A673 (cell line): ENCODE measurements at regions not wholly inside any gene's neighbourhood (a gene's known extent, or its start where the extent isn't known, plus 50 kb on each side); places are given as distances from the start of the nearest gene placed in this dataset.

ENCODE experiments used
- BruUV-seq: library from RNA; stranded (reverse); fragments of 400-500 nt; replicated peaks from 2 replicates; lab custom pipeline; 2021; lab: Mats Ljungman, UMichigan
- CTCF ChIA-PET: fragments of 300-600 bp; sonication (Branson Sonifier 250); formaldehyde crosslinking; loops from one replicate; lab custom pipeline; 2022; ENCODE audit warnings: antibody characterized with exemption; lab: Charles Lee
- POLR2A ChIA-PET: fragments of 300-600 bp; sonication (Branson Sonifier 250); formaldehyde crosslinking; loops from one replicate; lab custom pipeline; 2022; ENCODE audit warnings: antibody characterized with exemption; ENCODE audit not compliant: low non-redundant PET; lab: Charles Lee
- DNase-seq: peaks from one replicate; pipeline ENCODE4 v3.0.0-alpha.2; 2015; ENCODE audit warnings: low spot score
- H3K27ac ChIP-seq: fragments of 200-600 bp; sonication (generic); 2 replicates; pipeline ENCODE4 v1.5.1; 2016; ENCODE audit warnings: mixed run types, low read depth, mild to moderate bottlenecking, mixed read lengths, antibody characterized with exemption, low read length; ENCODE audit not compliant: poor library complexity, severe bottlenecking
- H3K27me3 ChIP-seq: fragments of 200-600 bp; sonication (generic); replicated peaks from 2 replicates; pipeline ENCODE4 v1.6.1; 2017; ENCODE audit warnings: mixed run types, low read depth, mild to moderate bottlenecking, mixed read lengths, antibody characterized with exemption, low read length; ENCODE audit not compliant: insufficient read depth, poor library complexity
- H3K36me3 ChIP-seq: fragments of 200-600 bp; sonication (generic); 2 replicates; pipeline ENCODE4 v1.6.1; 2016; ENCODE audit warnings: mixed run types, mild to moderate bottlenecking, mixed read lengths, antibody characterized with exemption, low read length; ENCODE audit not compliant: insufficient read depth, poor library complexity, severe bottlenecking
- H3K4me1 ChIP-seq: fragments of 200-600 bp; sonication (generic); 2 replicates; pipeline ENCODE4 v1.6.1; 2017; ENCODE audit warnings: mixed run types, mild to moderate bottlenecking, mixed read lengths, antibody characterized with exemption, low read length; ENCODE audit not compliant: insufficient read depth, poor library complexity, severe bottlenecking
- H3K4me3 ChIP-seq: fragments of 200-600 bp; sonication (generic); 2 replicates; pipeline ENCODE4 v1.5.1; 2016; ENCODE audit warnings: low read depth, mixed run types, mild to moderate bottlenecking, mixed read lengths, low read length; ENCODE audit not compliant: poor library complexity, severe bottlenecking
- H3K9me3 ChIP-seq: fragments of 200-600 bp; sonication (generic); 2 replicates; pipeline ENCODE4 v1.6.1; 2016; ENCODE audit warnings: mixed run types, low read depth, mild to moderate bottlenecking, mixed read lengths, antibody characterized with exemption, low read length; ENCODE audit not compliant: poor library complexity, severe bottlenecking
- EZH2 ChIP-seq: fragments of 200-600 bp; sonication (generic); IDR thresholded peaks from 2 replicates; pipeline ENCODE4 v1.6.1; 2017; ENCODE audit warnings: borderline replicate concordance, low read depth, mild to moderate bottlenecking, mixed read lengths, antibody characterized with exemption, low read length; ENCODE audit not compliant: poor library complexity, severe bottlenecking
- intact Hi-C: fragments of 100-400 bp; cut with micrococcal nuclease; formaldehyde crosslinking; loops from one replicate; pipeline ENCODE4 v1.10.0; 2022; ENCODE audit not compliant: unreplicated experiment
- TF ChIP-seq, protein P1 (sequence below): fragments of 300-800, 200-600 bp; sonication (generic); conservative IDR thresholded peaks from 2 replicates; pipeline ENCODE4 v1.5.1; 2017; ENCODE audit warnings: low read depth, mild to moderate bottlenecking, antibody characterized with exemption, low read length, moderate library complexity, mixed read lengths

DNA sequence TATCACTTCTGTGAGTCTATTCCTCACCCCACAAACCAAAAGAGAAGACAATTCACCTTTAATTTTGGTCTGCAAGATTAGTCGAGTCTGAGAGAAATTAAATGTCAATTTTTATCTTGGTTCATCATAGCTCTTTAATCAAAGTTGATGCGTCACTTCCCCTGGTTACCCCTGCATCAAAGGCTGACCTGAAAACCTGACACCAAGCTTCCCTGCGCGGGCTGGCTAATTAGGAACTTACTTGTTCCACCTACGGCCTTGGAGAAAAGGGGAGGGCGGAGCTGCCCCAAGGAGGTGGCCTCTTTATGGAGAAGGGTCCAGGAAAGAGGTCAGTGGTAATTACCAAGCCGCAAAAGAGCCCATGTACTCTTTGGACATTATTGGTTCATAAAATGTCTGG lies 218.4 kb downstream of the ARRDC4 start:
- intact Hi-C loops: loop anchor here (1.0 to 5.0 kb wide), 6 partner anchors 92 to 422 kb away; no protein-coding TSS in a partner anchor
- no peak for DNase-seq
- Histone ChIP-seq H3K36me3 (no peaks in the 10 kb centered on the region), H3K4me1 (no peaks in the 10 kb centered on the region), H3K9me3 (no peaks in the 10 kb centered on the region), H3K27ac (no peak overlapping the region), H3K27me3 (peaks cover 43% of the 10 kb centered on the region), H3K4me3 (no peak overlapping the region)
- ChIA-PET CTCF (no interaction called here), POLR2A (interaction anchor here (0.6 kb wide), 1 partner anchor 423 kb away, joined by 5 read pairs; no protein-coding TSS in a partner anchor)
- TF ChIP-seq EZH2: no peak
- TF ChIP-seq, protein P1, sequence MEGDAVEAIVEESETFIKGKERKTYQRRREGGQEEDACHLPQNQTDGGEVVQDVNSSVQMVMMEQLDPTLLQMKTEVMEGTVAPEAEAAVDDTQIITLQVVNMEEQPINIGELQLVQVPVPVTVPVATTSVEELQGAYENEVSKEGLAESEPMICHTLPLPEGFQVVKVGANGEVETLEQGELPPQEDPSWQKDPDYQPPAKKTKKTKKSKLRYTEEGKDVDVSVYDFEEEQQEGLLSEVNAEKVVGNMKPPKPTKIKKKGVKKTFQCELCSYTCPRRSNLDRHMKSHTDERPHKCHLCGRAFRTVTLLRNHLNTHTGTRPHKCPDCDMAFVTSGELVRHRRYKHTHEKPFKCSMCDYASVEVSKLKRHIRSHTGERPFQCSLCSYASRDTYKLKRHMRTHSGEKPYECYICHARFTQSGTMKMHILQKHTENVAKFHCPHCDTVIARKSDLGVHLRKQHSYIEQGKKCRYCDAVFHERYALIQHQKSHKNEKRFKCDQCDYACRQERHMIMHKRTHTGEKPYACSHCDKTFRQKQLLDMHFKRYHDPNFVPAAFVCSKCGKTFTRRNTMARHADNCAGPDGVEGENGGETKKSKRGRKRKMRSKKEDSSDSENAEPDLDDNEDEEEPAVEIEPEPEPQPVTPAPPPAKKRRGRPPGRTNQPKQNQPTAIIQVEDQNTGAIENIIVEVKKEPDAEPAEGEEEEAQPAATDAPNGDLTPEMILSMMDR: no peak
- no TSS peak for BruUV-seq

DNA sequence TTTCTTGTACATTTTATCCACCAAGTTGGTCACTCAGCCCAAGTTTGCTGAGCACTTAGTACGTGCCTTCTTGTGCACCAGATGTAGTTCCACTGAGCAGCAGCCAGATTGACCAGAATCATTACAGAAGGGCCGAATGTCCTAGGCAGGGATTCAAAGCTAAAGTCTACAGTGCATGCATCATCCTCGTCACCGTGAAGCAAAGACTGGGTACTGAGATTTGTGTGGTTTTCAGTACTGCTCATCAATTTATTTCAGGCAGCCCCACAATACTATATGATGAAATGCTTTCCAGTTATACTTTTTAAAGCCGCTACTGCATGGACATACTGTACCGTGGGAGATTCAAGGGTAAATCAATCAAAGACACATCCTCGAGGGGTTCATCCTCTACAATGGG lies 227.0 kb downstream of the ARRDC4 start:
- H3K9me3 ChIP-seq: no peaks in the 10 kb centered on the region
- BruUV-seq: no TSS peak
- DNase-seq: no peak
- no peaks in the 10 kb centered on the region for H3K4me1 ChIP-seq
- H3K36me3 ChIP-seq: no peaks in the 10 kb centered on the region
- ChIA-PET POLR2A (no interaction called here), CTCF (no interaction called here)
- no peak overlapping the region for H3K27ac ChIP-seq
- H3K27me3 ChIP-seq: peaks cover 51% of the 10 kb centered on the region
- intact Hi-C loops: no loop called here
- no peak for TF ChIP-seq EZH2
- TF ChIP-seq, protein P1: no peak
- no peak overlapping the region for H3K4me3 ChIP-seq

DNA sequence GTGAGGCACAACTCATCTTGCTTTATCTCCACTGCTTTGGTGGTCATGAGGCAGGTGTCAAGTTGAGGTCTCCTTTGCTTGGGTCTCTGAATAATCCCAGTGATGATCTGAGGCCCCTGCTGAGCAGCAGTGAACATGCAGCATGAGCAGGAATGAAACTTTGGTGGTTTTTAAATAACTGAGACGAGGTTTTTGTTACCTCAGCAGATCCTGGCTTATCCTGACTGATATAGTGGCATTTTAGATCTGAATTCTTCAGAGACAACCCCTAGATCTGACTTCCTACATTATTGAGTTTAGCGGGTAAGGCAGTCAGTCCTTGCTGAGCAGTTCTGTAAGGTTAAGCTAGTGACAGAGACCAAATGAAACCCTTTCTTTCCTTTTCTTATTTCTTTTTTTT lies 230.4 kb downstream of the ARRDC4 start:
- Histone ChIP-seq H3K27me3 (peaks cover 69% of the 10 kb centered on the region), H3K4me1 (no peaks in the 10 kb centered on the region), H3K27ac (no peak overlapping the region), H3K36me3 (no peaks in the 10 kb centered on the region), H3K9me3 (no peaks in the 10 kb centered on the region), H3K4me3 (no peak overlapping the region)
- no TSS peak for BruUV-seq
- ChIA-PET POLR2A (no interaction called here), CTCF (no interaction called here)
- no peak for DNase-seq
- intact Hi-C loops: no loop called here
- TF ChIP-seq EZH2: no peak
- TF ChIP-seq, protein P1: no peak
